ENCODE measurements at regions not wholly inside any gene's neighbourhood (a gene's known extent, or its start where the extent isn't known, plus 50 kb on each side); places are given as distances from the start of the nearest gene placed in this dataset.

DNA sequence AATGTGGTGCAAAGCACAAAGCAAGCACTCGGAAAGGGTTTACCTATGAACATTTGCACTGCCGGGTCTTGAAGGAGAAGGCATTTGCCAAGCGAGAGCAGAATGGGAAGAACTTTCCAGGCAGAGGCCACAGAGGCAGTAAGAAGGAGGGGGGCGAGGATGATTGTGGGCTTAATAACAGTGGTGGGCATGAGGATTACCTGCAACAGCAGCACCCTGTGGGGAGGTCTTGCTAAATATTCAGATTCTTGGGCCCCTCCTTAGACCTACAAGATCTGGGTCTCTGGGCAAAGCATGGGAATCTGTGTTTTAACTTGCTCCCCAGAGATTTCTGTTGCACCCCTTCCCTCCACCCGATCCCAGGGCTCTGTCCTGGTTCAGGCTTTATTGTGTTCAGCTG, 75.1 kb upstream of the ZBED5 start:
- DNase-seq (ENCODE audit: low read depth in 2 of 3, low spot score in 2 of 3) = no peak

DNA sequence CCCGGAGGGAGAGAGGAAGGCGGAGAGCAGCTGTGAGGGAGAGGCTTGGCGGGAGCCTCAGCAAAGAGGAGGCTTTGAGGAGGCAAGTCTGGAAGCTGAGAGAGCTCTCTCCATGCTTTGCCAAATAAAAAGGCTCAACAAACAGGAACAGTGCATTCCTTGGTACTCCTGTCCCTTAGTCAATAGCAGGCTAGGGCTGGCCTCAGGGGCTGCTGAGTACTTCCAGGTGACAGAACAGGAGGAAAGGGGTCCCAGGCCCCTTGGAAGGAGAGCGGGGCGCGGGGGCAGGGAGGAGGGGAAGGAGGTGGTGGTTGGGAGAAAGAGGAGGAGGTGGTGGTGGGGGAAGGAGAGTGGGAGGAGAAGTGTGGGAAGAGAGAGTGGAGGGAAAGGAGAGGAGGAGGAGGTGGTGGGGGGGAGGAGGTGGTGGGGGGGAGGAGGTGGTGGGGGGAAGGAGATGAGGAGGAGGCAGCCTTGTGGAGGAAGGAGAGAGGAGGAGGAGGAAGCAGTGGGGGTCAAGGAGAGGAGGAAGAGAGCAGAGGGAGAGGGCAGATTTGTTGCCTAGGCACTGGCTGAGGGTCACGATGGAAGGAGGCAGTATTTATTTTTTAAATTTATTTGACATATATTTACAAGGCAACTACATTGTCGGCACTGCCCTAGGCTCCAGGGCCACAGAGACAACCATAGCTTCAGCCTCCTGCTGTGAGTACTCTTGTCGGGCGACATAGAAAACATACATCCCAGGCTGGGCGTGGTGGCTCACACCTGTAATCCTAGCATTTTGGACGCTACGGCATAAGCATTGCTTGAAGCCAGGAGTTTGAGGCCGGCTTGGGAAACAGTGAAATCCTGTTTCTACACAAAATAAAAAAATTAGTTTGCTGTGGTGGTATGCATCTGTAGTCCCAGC, 74.2 kb upstream of the ZBED5 start:
- no peak for DNase-seq (ENCODE audit: low read depth in 2 of 3, low spot score in 2 of 3)

DNA sequence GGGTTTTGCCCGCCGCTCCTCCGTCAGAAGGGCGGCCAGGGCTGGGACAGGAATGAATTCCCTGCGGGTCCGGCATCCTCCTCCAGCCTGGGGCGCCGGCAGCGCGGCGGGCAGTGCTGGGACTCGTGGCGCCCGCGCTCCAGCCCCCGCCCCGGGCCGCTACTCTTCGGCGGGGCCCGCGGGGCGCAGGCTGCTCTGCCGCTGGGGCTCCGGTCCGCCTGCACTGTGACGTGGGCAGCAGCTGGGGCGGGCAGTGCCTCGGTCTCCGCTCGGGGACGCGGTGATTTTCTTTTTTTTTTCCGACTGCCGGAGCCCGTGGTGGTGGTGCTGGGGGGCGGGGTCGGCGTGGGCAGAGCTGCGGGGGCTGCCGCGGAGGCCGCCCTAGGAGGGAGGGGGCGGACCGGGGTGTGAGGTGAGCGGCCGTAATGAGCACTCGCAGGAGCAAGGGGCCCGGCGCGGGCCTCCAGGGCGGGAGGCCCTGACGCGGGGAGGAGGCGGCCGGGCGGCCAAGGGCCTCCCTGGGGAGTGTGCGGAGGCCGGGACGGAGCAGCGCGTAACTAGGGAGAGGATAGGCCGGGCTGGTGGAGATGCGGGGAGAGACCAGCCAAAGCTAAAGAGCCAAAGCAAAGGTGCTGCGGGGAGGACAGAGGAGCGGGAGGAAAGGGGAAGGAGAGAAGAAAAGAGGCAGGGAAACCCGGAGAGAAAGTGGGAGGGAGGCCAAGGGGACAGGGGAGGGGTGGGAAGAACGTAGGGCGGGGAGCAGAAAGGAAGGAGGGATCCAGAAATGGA, 73.3 kb upstream of the ZBED5 start:
- peak in 2 of 3 experiments; percentile 12 to 18 for DNase-seq (ENCODE audit: low read depth in 2 of 3, low spot score in 2 of 3)

DNA sequence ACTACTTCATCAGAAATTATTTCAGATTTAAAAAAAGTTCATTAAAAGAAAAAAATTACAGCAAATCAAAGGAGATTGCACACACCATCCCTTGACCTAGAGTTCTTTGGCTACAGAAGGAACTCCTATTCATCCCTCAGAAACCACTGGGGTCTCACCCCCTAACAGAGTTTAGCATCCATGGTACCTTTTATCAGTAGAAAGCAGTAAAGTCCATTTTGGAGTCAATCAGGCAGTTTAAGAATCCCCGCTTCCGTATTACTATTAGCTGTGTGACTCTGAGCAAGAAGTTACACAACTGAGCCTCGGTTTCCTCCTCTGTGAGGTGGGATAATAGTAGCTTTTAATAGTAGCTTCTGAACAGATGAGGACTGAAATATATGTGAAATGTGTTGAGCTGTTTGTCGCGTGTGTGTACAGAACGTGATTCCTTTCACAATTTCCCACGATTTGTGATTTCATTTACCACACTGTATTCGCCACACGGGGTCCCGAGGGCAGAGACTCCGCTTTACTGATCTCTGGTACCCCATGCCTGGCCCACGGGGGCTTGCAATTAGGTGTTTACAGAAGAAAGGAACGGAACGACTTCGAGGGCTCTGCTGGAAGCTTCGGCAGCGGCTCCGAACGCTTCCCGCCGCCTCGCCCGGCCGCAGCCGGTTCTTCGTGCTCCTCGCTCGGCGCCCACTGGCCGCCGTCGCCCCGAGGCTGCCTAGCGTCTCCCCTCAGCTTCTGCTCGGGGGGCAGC, 72.5 kb upstream of the ZBED5 start:
- DNase-seq (ENCODE audit: low read depth in 2 of 3, low spot score in 2 of 3) = peak in 1 of 3 experiments; percentile 15

DNA sequence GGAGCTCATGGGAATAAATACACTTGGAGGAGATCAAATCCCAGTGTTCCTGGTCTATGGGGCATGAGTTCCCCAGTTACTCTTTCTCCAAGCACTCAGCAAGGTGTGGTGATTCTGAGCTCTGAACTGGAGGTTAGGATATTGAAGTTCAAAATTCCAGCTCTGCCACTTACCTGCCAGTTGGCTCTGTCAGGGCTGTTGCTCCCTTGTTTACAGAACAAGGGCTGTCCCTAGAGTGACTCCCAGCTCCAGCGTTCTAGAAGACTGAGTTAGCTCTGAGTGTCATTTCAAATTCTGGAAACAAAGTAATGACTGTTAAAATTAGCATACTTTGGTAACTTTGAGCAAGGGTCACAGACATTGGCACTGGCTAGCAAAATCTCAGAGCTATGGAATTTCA, 69.7 kb upstream of the ZBED5 start:
- no peak for DNase-seq (ENCODE audit: low read depth in 2 of 3, low spot score in 2 of 3)

DNA sequence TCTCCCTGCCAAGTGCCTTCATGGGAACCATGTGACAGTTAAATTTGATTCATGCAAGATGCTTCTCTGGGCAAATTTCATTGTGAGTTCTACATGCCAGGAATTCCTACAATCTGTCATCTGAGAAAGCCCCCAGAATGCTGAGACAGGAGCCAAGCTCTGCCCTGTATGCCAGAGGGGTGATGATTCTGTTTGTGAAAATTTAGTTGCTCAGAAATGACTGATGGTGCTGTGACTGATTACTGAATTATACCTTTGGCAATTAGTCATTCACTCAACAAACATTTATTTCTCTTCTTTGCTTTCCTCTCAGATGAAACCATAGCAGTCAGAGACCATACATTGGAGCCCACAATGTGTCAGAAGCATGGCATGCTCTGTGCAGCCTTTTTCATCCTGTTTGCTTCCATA, 69.0 kb upstream of the ZBED5 start:
- DNase-seq (ENCODE audit: low read depth in 2 of 3, low spot score in 2 of 3) = no peak

DNA sequence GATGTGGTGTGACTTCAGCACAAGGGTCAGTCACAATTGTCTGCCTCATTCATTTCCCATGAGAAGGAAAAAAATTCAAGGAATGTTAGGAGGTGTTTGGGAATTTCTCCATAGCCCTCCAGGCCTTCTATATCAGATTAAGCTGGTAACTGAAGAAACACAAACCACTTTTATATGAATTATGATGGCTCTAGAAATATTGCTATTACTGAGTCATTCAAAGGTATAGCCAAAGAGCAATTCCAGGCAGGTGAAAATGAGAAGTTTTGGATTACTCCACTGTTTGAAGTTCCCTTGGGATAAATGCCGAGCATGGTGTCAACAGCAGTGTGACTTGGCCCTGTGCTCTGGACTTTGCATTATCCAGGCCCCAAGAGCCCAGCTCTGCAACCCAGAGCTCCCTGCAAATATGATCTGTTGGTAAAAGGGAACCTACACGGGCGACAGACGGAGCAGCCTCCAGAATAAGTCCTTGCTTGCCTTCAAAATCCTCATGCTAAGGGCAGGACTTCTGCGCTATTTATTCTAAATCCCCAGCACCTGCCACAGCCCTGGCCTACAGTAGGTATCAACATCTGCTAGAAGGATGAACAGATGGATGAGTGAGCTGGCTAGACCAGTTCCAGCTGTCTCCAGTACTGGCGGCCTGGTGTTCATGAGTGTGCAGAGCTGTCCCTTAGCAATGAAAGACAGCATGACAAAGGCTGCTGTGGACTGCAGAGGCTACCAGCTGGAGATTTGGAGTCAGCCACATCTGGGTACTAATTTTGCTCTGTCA, 67.5 kb upstream of the ZBED5 start:
- no peak for DNase-seq (ENCODE audit: low read depth in 2 of 3, low spot score in 2 of 3)

DNA sequence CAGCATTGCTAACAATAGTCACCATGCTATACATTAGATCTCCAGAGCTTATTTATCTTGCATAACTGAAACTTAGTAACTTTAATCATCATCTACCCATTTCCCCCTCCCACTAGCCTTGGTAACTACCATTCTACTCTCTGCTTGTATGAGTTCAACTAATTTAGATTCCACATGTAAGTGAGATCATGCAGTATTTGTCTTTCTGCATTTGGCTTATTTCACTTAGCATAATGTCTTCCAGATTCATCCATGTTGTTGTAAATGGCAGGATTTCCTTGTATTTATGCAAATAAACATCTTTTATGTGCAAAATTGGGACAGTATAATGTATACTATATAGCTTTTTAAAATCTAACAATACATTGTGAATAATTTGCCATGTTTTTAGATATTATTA, 66.0 kb upstream of the ZBED5 start:
- DNase-seq (ENCODE audit: low read depth in 2 of 3, low spot score in 2 of 3) = no peak

DNA sequence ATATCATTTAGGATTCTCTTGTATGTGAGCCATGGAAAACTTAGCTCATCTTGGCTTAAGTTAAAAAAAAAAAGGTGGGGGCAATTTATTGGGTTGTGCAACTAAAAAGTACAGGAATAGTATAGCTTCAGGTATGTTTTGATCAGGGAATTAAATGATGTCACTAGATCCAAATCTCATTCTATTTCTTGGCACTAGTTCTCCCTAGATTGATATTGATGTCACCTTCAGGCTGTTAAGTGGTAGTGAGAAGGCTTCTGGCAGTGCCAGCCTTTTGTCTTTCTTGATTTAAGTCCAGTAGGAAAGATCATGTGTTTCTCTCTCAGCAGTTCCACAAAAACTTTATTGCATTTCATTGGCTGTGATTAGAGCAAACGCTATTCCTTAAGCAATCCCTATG, 65.0 kb upstream of the ZBED5 start:
- DNase-seq (ENCODE audit: low read depth in 2 of 3, low spot score in 2 of 3) = no peak

DNA sequence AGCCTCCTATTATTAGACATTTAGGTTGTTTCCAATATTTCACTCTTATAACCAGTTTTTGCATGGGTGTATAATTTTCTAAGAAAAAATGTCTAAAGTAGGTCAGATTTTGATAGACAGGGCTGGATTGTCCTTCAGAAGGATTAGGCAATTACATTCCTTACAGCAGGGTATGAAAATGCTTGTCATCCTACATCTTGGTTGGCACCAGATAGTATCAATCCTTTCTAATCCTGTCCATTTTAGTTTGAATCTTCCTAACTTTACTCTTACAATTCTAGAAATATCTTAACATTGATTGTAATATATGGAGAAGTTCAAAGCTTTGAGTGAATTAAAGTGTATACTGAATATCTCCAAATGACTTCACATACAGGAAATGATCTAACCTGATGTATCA, 63.0 kb upstream of the ZBED5 start:
- no peak for DNase-seq (ENCODE audit: low read depth in 2 of 3, low spot score in 2 of 3)

DNA sequence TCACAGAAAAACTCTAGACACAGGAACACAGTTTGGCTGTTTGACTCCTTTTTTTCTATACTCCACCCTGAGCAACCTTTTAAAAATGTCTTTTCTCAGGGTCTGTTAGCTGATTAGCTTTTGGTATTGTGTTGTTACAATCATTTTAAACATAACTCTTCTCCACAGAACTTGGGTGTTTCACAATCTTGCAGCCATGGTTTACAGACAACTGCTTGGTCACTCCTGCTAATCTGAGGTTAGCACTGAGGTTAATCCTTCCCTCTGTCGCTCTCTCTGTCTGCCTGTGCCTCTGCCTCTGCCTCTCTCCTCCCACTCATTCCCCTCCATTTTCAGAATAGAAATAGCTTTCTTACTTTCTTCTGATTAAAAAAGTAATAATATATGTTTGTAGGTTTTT, 62.4 kb upstream of the ZBED5 start:
- no peak for DNase-seq (ENCODE audit: low read depth in 2 of 3, low spot score in 2 of 3)

DNA sequence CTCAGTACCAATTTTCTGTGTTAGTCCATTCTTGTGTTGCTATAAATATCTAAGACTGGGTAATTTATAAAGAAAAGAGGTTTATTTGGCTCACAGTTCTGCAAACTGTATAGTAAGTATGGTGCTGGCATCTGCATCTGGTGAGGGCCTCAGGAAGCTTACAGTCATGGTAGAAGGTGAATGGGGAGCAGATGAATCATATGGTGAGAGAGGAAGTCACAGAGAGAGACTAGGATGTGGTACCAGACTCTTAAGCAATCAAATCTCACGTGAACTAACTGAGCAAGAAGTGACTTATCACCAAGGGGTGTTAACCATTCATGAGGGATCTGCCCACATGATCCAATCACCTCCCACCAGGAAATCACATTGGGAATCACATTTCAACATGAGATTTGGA, 60.8 kb upstream of the ZBED5 start:
- no peak for DNase-seq (ENCODE audit: low read depth in 2 of 3, low spot score in 2 of 3)

DNA sequence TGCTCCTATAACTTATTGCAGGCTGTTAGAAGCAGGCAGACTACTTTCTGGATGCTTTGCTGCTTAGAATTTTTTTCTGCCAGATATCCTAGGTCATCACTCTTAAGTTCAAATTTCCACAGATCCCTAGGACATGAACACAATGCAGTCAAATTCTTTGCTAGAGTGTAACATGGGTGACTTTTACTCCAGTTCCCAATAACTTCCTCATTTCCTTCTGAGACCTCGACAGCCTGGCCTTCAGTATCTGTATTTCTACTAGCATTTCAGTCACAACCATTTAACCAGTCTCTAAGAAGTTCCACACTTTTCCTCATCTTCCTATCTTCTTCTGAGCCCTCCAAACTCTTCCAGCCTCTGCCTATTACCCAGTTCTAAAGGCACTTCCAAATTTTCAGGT, 60.4 kb upstream of the ZBED5 start:
- DNase-seq (ENCODE audit: low read depth in 2 of 3, low spot score in 2 of 3) = no peak

DNA sequence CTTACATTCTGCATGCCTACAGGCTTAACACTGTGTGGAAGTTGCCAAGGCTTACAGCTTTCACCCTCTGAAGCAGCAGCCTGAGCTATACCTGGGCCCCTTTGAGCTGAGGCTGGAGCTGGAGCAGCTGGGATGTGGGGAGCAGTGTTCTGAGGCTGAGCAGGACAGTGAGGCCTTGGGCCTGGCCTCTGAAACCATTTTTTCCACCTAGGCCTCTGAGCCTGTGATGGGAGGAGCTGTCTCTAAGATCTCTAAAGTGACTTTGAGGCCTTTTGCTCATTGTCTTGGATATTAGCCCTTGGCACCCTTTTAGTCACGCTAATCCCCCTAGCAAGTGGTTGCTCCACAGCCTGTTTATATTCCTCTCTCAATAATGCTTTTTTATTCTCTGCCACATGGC, 59.9 kb upstream of the ZBED5 start:
- no peak for DNase-seq (ENCODE audit: low read depth in 2 of 3, low spot score in 2 of 3)

DNA sequence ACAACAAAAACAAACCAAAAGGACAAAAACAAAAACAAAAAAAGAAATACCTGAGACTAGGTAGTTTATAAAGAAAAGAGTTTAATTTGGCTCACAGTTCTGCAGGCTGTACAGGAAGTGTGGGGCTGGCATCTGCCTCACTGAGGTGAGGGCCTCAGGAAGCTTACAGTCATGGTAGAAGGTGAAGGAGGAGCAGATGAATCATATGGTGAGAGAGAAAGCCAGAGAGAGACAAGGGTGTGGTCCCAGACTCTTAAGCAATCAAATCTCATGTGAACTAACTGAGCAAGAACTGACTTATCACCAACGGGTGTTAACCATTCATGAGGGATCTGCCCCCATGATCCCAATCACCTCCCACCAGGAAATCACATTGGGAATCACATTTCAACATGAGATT, 58.8 kb upstream of the ZBED5 start:
- DNase-seq (ENCODE audit: low read depth in 2 of 3, low spot score in 2 of 3) = no peak

DNA sequence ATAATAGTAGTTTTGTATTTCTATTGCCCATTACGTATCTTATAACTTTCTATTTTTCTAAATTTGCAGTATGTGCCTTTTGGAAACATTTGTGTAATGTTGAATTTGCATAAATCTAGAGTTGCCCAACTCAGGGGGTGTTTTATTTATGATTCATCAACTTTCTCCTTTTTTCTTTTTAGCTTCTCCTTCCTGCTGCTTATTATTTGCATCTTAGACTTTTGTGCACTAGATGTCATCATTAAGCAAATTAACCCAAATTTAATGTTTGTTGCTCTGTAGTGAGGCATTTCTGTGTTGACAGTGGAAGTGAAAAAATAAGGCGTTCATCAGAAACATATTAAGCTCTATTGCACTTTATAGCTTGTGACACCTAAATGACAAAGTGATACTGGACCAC, 56.2 kb upstream of the ZBED5 start:
- no peak for DNase-seq (ENCODE audit: low read depth in 2 of 3, low spot score in 2 of 3)

DNA sequence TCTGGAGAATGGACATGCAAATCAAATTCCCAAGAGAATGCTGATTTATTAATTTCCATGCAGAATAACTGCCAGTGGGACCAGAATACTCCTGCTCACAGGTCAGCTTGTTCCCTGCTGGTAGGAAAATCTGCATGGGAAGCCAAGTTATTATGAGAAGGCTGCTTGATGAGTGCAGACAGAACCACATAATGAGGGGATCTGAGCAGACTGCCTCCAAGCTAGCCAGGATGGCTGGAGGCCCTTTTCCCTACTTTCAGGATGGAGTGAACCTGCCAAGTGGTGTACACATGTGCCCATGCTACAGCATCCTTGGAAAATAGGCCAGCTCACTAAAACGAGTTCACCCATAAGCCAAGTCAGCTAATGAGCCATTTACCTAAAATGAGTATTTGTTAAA, 55.2 kb upstream of the ZBED5 start:
- DNase-seq (ENCODE audit: low read depth in 2 of 3, low spot score in 2 of 3) = no peak

DNA sequence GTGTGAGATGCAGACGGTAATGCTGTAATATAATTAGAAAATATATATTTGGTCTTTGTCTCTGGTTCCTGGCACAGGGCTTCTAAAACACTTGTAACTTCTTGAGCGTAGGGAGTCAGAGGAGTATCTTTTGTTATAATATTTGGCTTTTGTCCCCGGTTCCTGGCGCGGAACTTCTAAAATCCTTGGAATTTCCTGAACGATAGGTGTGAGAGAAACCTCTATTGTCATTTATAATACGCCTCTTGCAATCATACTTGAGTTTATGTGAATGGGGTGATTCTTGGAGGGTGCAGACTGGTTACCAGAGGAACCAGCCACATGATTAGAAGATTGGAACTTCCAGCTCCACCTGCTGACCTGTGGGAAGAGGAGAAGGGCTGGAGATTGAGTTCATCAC, 54.1 kb upstream of the ZBED5 start:
- no peak for DNase-seq (ENCODE audit: low read depth in 2 of 3, low spot score in 2 of 3)

DNA sequence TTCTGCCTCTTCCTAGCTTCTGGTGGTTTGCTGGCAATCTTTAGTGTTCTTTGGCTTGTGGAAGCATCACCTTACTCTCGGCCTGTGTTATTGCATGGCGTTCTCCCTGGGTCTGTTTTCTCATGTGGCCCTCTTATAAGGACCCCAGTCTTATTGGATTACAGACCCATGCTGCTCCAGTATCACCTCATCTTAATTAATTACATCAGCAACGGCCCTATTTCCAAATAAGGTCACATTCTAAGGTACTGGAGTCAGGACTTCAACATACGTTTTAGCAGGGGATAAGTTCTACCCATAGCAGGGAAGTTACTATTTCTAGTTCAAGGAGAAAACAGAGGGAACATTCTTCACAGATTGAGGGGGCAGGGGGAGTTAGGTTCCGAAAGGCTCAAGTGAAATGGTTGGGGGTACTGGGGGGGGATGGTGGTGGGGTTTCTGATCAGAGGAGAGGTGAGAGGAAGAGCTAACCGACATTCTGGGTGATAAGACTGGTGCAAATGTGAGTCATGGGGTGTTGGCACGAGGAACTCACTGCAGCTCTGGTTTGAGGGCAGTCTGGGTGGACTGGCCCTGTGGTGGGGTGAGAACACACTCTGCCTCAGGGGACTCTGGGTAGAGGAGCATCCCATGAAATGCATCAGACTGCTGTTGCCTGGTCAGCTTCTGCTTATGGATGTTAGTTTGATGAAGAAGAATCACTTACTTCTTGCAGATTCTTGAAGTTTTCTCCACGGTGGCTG, 51.5 kb upstream of the ZBED5 start:
- DNase-seq (ENCODE audit: low read depth in 2 of 3, low spot score in 2 of 3) = no peak

DNA sequence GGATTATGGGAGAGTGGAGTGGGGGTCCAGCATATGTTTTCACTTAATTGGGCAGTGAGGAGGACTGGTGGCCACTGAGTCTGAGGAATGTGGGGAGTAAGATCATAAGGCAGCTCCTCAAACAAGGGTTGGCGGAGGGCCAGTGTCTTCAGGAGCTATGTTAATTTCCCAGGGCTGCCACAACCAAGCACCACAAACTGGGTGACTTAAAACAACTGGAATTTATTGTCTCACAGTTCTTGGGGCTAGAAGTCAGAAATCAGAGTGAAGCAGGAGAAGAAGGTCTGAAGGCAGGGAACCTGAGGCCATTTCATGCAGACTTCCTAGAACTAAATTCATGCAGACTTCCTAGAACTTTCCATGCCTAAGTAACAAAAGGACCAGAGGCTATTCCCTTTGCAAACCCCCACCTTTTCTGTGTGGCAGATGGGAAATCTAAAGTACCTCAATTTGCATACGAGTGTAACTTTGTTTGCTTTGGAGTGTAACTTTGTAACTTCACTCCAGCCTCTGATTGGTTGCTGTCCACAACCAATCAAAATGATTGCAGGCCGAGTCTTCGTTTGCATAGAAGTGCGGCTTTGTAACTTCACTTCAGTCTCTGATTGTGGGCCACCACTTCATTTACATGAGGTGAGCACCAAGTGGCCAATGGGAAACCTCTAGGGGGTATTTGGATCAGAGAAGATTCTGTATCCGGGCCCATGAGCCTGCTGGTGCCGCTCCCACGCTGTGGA, 50.5 kb upstream of the ZBED5 start:
- no peak for DNase-seq (ENCODE audit: low read depth in 2 of 3, low spot score in 2 of 3)
